Hepatic stellate cell (primary cell): ENCODE measurements at regions not wholly inside any gene's neighbourhood (a gene's known extent, or its start where the extent isn't known, plus 50 kb on each side); places are given as distances from the start of the nearest gene placed in this dataset.
"Not testable (repeated sequence)": the region's sequence is repeated elsewhere in the genome, so short reads cannot be mapped to it uniquely, and the experiment has no call there.

Experiments
- DNase-seq: peaks from one replicate; pipeline ENCODE4 v3.0.0; 2011; ENCODE audit warnings: low spot score

DNA sequence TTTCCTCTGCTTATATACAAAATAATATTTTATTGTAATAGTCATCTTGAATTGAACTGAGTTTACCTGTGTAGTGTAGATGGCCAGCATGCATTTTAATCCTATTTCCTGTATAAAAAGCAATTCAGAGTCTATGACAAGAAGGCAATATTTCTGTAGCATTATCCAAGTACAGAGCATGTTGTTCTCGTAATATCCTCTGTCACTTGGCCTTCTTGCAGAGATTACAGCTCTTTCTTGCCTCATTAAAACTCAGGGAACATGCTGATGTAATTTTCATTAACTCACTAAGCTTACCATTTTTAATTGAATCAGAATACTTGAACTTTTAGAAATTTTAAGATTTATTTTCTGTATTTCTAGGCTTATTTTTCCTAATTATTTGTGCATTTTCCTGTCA, 203.3 kb upstream of the AGTR1 start:
- no peak for DNase-seq

DNA sequence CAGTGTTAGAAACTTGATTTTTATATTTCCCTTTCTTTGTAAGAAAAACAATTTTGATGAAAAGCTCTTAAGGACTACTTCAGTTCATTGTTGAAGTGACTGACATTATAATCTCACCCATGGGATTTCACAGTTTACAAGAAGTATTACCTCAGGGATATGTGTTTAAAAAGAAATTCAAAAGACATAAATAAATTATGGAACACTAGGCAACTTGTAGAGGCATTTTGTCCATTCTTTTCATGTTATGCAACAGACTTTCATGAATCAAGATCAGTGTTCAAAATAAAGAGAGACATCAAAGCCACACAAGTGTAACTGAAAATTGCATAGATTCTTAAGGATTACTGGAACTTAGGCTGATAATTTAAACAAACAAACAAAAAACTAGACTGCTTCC, 196.8 kb upstream of the AGTR1 start:
- no peak for DNase-seq

DNA sequence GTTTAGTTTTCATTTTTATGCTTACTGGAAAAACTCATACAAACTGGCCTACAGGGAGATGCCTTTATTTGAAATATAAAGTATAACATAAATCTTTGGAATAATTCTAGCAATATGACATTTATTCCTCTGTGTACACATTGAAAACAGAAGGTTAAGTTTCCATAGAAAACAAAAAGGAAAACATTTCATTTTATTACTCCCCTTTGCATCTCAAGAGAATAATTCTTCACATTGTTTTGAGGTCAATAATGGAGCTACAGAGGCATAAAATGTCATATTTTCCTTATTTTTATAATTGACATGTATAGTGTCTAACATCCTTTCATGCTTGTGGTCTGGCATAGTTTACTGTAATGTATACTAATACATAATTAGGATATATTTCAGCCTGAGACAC, 187.6 kb upstream of the AGTR1 start:
- DNase-seq, result no peak

DNA sequence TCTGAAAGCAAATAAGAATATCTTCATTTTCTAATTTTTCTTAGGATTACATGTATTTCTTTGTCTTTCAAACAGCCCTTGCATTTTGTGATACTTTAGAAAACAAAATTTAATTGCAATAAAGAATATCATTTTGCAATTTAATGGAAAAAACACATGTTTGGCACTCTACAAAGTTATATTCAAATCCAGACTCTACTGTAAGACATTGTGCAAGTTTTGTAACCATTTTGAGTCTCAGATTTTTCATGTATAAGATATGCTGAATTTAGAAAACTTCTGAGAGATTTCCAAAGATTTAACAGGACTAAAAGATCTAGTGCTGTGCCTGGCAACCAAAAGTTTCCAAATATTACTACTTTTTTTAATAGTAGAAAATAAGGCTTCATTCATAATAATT, 187.1 kb upstream of the AGTR1 start:
- DNase-seq, result no peak

DNA sequence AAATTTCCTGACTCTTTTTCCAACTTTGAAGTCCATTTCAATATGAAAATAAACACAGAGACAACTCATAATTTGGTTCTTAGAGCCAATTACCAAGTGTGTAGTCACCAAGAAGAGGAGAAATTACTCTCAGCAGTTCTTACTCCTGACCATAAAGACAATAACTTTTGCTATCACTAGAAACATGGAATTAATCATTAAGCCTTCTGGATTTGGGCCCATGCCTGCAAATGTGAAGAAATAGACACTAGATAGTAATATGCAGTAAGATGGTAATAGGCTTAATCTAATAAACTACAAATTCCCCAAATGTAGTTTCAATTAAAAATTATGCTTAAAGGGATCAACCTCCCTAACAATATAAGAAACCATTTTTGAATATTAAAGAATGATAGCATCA, 185.1 kb upstream of the AGTR1 start:
- no peak for DNase-seq

DNA sequence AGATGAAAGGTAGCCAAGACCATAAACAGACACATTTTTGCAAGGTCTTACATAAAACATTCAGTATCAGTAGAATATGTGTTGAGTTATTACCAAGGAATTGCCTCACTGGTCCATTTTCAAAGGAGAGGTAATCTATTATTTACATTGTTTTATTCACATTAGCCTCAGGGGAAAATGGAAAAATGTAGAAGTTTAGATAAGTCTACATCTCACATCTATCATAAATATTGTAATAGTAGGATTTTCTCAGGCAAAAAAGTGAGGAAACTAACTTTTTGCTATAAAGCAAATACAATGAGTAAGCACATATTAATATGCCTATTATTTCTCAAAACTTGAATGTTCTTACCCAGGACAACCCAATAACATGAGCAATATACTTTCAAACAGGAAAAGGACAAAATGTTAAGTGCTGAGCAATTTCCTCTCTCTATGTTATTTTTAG, 184.6 kb upstream of the AGTR1 start:
- DNase-seq, result peak; percentile 6

DNA sequence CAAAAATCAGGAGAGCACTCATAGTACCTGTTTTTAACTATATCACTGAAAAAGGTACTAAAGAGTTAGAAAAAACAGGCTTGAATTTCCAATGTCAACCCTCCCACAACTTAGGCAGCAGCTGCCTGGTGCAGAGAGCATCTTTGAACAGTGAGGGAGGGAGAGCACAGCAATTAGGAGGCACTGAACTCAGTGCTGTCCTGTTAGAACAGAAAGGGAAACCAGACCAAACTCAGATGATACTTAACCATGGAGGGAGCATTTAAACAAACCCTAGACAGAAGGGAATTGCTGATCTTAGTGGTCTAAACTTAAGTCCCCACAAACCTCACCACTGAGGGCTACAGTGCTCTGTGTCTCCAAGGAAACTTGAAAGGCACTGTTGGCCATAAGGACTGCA, 179.2 kb upstream of the AGTR1 start:
- no peak for DNase-seq

DNA sequence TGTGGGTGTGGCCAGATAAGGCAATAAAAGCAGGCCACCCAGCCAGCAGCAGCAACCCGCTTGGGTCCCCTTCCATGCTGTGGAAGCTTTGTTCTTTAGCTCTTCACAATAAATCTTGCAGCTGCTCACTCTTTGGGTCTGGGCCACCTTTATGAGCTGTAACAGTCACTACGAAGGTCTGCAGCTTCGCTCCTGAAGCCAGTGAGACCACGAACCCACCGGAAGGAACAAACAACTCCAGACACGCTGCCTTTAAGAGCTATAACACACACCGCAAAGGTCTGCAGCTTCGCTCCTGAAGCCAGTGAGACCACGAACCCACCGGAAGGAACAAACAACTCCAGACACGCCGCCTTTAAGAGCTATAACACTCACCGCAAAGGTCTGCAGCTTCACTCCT, 172.1 kb upstream of the AGTR1 start:
- DNase-seq, result not testable (repeated sequence)

DNA sequence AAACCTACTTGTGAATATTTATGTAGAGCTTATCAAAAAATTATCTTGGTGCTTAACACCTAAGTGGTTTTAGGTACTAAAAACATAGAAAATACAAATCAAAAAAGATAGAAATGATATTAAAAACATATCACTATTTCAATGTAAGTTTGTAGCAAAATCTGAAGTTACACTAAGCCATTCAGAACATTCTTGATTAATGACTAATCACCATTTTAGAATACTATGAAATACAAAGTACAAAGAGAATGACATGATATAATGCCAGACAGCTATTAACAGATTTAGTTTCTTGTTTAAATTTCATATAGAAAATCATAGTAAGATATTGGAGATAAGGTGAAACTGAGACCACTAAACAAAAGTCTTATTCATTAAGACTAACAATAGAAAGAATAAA, 169.7 kb upstream of the AGTR1 start:
- no peak for DNase-seq

DNA sequence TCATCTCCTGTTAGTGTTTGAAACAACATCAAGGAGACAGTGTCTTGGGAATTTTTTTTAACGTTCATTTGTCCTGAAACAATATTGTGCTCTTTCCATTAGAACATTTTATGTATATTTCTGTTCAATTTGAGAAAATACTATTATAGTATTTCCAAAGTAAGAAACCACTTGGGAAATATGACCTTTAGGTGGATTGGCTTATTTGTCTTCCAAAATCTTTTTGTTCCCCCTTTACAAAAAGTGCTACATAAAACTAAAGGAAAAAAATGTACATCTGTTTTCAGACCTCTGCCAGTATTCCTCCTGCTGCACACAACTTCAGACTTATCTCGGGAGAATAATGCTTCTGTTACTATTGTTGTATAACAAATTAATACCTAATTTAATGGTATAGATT, 165.9 kb upstream of the AGTR1 start:
- no peak for DNase-seq

DNA sequence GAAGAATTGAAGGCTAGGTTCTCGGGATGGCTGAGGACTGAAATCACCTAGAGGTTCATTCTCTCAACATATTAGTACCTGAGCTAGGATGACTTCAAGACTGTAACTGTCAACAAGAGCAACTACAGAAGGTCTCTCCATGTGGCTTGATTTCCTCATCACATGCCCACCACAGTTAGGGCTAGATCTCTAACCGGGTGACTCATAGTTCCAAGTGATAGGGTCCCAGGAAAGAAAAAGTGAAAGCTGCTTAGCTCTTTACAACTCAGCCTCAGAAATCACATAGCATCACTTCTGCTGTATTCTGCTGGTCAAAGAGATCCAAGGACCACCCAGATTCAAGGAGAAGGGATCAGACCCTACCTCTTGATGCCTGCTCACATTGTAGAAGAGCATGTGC, 165.4 kb upstream of the AGTR1 start:
- no peak for DNase-seq

DNA sequence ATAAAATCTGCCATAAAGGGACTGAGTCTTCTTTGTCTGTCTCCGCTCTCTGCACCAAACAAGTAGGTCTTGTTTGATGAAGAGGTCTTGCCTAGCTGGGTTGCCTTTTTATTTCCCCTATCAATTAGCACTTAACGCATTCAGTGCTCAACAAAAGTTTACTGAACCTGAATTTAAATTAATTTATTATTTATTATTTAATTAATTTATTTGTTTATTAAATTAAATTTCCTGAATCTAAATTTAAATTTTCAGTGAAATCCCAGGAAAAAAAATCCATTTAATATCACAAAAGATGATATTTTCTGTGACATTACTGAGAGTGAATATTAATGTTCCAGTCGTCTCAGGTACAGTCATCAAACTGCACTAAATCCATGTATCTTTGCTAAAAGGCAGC, 164.9 kb upstream of the AGTR1 start:
- no peak for DNase-seq

DNA sequence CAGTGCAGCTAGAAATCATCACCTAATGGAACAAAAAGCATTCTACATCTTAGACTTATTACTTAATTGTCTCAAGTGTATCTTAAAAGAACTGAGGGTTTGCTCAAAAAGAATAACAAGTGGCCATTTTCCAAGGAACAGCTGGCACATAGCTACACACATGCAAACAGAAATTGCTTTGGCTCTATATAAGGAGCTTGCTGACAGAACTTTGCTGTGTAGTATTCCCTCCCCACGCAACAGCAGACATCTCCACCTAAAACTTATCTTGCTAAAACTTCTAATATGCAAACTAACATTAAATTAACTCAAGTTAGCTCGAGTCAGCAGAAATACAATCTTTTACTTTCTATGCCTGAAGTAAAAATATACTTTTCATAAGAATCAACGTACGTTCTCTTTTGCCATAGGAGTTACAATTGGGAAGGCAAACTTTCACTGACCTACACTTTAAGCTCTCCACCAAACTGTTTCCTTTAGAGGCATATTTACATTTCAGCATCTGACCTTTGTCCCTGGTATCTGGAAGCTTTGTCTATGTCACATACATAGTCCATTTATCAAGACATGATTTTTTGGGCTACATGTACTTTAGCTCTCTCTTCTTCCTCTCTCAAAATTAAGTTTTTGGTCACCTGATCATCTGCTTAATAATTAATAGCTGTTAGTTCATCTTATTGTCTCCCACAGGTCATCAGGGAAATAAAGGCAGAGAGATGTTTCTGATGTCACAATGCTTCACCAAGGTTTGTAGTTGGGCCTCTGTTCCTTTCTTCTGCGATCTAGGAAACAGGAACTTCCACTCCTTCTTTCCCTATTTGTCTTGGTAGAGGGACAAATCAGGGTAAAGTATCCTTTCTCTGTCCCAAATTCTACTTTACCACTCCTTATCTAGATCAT, 163.4 kb upstream of the AGTR1 start:
- no peak for DNase-seq

DNA sequence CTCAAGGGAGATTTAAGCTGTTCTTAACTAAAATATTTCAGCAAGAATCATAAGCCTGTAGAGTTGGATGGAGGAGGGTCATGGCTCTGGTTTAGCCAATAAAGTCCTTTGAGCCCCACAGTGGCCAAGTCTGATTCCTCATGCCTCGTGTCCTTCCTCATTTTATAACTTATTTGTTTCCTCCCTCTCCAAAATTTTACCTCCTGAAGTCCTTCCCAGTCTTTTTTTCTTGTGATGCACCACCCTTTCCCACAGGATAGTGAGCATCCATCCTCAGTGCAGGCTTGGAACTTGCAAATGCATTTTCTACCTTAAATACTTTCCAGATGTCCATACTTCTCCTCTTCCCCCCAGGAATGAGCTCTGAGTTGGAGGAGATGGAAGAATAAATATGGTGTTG, 162.7 kb upstream of the AGTR1 start:
- no peak for DNase-seq

DNA sequence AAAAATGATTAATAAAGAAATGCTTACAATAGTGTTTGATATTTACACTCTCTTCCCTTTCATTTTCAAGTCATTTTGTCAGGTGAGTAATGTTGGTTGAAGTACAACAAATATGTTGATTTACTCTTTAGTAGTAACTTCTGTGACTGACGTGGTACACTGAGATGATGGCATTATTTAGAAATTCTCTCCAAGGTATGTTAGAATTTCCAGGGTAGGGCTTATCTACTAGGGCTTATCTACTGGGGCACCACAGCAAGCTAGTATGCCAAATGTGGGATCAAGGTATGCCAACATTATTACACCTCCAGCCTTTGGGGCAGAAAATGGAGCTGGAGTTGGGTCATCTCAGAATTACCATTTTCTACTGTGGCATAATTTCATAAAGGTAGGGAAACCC, 157.4 kb upstream of the AGTR1 start:
- no peak for DNase-seq

DNA sequence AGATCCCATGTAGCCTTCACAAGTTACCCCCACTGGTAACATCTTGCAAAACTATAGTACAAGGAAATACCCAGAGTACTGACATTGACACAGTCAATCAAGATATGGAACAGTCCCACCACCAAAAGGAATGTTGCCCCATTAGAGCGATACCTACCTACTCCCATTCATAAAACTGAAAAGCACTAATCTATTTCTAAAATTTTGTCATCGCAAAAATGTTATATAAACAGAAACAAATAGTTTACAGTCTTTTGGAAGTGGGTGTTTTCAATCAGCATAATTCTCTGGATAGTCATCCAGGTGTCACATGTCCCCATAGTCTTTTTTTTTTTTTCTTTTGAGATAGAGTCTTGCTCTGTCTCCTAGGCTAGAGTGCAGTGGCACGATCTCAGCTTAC, 156.9 kb upstream of the AGTR1 start:
- DNase-seq, result no peak

DNA sequence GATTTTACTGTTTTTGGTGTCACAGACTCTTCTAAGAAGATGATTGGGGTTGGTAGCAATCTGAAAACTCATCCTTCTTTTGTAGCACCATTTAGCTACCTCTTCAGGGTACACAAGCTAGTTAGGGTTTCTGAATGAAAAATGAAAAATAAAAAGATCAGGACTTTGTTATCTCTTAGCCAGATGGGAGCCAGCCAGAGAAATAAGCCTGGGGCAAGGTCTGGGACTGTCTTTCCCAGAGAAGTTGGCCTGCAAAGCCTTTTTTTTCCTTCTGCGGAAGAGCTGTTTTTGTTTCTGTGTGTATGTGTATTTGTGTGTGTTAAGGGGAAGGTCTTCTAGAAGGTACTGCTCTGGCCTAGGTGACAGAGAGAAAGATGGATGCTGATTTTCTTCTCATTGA, 150.7 kb upstream of the AGTR1 start:
- DNase-seq, result no peak

DNA sequence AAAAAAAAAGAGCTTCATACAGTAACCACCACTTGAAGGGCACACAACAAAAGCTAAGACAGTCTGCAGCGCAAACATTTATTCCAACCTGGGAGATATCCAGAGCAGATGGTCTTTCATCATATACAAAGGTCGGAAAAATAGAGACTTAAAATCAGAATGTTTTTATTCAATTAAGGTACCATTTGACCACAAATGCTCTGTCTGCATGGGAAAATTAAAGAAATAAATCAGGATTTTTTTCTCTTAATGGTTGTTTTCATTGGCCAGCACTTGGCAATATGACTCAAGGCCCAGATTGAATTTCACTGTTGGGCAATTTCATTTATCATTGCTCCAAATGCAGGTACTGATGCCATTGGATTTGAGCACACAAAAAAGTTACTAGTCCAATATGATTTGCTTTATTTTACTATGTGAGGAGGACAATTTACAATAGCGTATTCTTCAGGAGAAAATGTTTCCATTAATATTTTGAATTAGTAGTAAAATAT, 145.9 kb upstream of the AGTR1 start:
- no peak for DNase-seq

DNA sequence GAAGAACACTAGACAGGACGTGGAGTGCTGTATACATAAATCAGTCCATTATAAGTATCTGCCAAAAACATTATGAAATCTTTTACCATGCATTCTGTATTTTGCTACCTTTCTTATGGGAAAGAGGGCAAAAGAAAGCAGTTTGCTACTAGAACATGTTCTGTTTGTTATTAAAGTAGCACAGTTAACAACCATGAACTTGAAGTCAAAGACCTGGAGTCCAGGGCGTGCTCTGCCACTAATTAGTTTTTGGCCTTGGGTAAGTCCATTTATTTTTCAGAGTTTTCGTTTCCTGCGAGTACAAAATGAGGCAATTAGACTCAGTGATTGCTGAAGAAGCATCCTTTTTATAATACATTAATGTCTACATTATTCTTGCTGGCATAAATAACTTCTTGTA, 143.3 kb upstream of the AGTR1 start:
- no peak for DNase-seq

DNA sequence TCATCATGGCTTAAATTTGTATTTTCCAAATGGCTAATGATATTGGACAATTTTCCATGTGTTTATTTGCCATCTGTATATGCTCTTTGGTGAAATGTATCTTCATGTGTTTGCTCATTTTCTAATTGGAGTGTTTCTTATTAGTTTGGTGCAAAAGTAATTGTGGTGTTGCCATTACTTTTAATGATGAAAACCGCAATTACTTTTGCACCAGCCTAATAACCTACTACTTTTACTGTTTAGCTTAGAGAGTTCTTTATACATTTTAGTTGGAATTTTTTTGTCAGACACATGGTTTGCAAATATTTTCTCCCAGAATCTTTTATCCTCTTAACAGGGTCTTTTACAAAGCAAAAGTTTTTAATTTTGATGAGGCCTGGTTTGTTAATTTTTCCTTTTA, 141.0 kb upstream of the AGTR1 start:
- DNase-seq, result no peak

DNA sequence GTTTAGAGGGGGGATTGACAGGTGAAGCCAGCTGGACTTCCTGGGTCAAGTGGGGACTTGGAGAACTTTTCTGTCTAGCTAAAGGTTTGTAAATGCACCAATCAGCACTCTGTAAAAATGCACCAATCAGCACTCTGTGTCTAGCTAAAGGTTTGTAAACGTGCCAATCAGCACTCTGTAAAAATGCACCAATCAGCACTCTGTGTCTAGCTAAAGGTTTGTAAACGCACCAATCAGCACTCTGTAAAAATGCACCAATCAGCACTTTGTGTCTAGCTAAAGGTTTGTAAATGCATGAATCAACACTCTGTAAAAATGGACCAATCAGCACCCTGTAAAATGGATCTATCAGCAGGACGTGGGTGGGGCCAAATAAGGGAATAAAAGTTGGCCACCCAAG, 120.1 kb upstream of the AGTR1 start:
- DNase-seq, result not testable (repeated sequence)

DNA sequence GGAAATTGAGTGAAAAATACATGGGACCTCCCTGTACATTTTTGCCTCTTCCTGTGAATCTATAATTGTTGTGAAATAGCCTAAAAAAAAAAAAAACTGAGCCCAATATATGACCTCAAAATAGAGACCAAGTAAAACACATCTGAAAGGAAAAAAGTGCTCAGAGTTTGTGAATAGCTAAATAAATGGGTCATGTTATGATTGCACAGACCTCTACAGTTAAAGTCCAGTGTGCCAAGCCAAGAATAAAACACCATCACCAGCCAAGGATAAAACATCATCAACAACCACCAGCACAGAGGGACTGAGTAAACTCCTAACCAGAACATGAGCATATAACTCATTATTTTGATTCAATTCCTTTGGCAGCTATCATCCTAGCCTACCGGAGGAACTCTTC, 115.6 kb upstream of the AGTR1 start:
- no peak for DNase-seq

DNA sequence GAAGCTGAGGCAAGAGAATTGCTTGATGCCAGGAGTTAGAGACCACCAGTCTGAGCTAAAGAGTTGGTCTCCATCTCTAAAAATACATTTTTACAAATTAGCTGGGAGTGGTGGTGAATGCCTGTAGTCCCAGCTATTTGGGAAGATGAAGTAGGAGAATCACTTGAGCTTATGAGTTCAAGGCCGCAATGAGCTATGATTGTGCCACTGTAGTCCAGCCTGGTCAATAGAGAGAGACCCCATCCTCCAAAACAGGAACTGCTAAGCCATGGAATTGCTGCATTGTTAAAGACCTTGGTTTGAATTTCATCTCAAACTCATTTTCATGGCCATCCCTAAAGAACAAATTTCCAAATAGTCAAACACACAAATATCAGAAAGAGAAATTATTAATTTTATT, 113.9 kb upstream of the AGTR1 start:
- DNase-seq, result no peak

DNA sequence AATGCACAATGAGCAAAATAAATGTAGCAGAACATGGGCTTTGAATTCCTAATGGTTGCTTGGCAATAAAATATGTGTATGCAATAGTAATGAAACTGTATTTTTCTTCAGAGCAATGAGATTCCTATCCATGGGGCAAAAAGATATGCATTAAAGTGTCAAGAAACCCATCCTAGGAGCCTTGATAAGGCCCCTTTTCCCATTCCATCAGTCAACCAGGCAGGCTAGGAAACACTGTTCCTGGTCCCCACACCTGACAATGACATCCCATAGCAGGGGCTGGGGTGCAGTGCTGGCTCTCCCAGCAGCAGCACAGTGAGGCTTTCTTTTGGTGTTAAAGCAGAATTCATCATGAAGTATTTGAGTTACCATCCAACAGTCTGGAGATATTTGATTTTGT, 113.3 kb upstream of the AGTR1 start:
- no peak for DNase-seq
